Panc1 (cell line): ENCODE measurements at regions not wholly inside any gene's neighbourhood (a gene's known extent, or its start where the extent isn't known, plus 50 kb on each side); places are given as distances from the start of the nearest gene placed in this dataset.

Experiments
- ATAC-seq: fragments of 200-7000 bp; cut with Tn5 transposase; 2 replicates; pipeline ENCODE4 v1.9.1; 2020; ENCODE audit warnings: mild to moderate bottlenecking, moderate library complexity
- BruUV-seq: library from RNA; stranded (reverse); fragments of 400-500 nt; replicated peaks from 2 replicates; lab custom pipeline; 2021; lab: Mats Ljungman, UMichigan
- CTCF ChIA-PET: fragments of 300-600 bp; sonication (Branson Sonifier 250); formaldehyde crosslinking; loops from one replicate; lab custom pipeline; 2022; ENCODE audit warnings: antibody characterized with exemption; lab: Charles Lee
- POLR2A ChIA-PET: fragments of 300-600 bp; sonication (Branson Sonifier 250); formaldehyde crosslinking; loops from one replicate; lab custom pipeline; 2022; ENCODE audit warnings: antibody characterized with exemption; lab: Charles Lee
- DNase-seq: peaks from one replicate; pipeline ENCODE4 v3.0.0-alpha.2; 2010; ENCODE audit warnings: low read depth, low spot score
- H3K27ac ChIP-seq: 2 replicates; pipeline ENCODE4 v1.5.1; 2011; ENCODE audit warnings: mild to moderate bottlenecking, low read length, inconsistent platforms
- H3K27me3 ChIP-seq: fragments of 200-500 bp; sonication (Bioruptor generic); 2 replicates; pipeline ENCODE4 v1.6.0; 2014; ENCODE audit warnings: low read length, inconsistent platforms; ENCODE audit not compliant: control insufficient read depth, insufficient read depth
- H3K36me3 ChIP-seq: fragments of 200-500 bp; sonication (Bioruptor generic); 2 replicates; pipeline ENCODE4 v1.5.1; 2014; ENCODE audit warnings: inconsistent platforms, mild to moderate bottlenecking, low read length, moderate library complexity; ENCODE audit not compliant: control insufficient read depth, insufficient read depth
- H3K4me1 ChIP-seq: 2 replicates; pipeline ENCODE4 v1.5.1; 2011; ENCODE audit warnings: inconsistent platforms, mild to moderate bottlenecking, low read length, moderate library complexity; ENCODE audit not compliant: control insufficient read depth, insufficient read depth
- H3K4me3 ChIP-seq, 2 experiments: 2 replicates each; pipeline ENCODE4 v1.5.1; 2011 to 2012; ENCODE audit warnings: low read depth in 2 of 2, low read length in 2 of 2, mild to moderate bottlenecking in 2 of 2, inconsistent platforms in 1 of 2, moderate library complexity in 1 of 2
- H3K9me3 ChIP-seq: fragments of 200-500 bp; sonication (Bioruptor generic); 2 replicates; pipeline ENCODE4 v1.5.1; 2014; ENCODE audit warnings: low read depth, mild to moderate bottlenecking, inconsistent platforms, low read length, moderate library complexity; ENCODE audit not compliant: control insufficient read depth, insufficient read depth
- POLR2AphosphoS5 ChIP-seq: IDR thresholded peaks from 2 replicates; pipeline ENCODE4 v1.6.1; 2012; ENCODE audit warnings: mild to moderate bottlenecking, low read depth, low read length, moderate library complexity
- SIN3A ChIP-seq: IDR thresholded peaks from 2 replicates; pipeline ENCODE4 v1.6.1; 2012; ENCODE audit warnings: low read depth, mild to moderate bottlenecking, low read length, moderate library complexity, borderline replicate concordance; ENCODE audit not compliant: insufficient read depth
- TCF7L2 ChIP-seq: IDR thresholded peaks from 2 replicates; pipeline ENCODE4 v1.6.1; 2011; ENCODE audit warnings: mild to moderate bottlenecking, low read depth, low read length, inconsistent platforms
- in situ Hi-C: cut with HindIII; loops from 2 replicates; pipeline ENCODE4 v1.10.0; 2016; ENCODE audit warnings: low sequenced_read_pairs, low pct_unique_long_range_greater_than_20kb
- intact Hi-C: fragments of 100-400 bp; cut with micrococcal nuclease; formaldehyde crosslinking; loops from one replicate; pipeline ENCODE4 v1.10.0; 2022; ENCODE audit not compliant: unreplicated experiment
- TF ChIP-seq, protein P1 (sequence below): fragments of 450-650 bp; IDR thresholded peaks from 2 replicates; pipeline ENCODE4 v1.5.1; 2017; ENCODE audit warnings: mild to moderate bottlenecking
- TF ChIP-seq, protein P2 (sequence below), 2 experiments: IDR thresholded peaks; 2 replicates each; pipeline ENCODE4 v1.6.1; 2011 to 2012; ENCODE audit warnings: low read depth in 2 of 2, control low read depth in 1 of 2, low read length in 1 of 2, mild to moderate bottlenecking in 1 of 2, moderate library complexity in 1 of 2; ENCODE audit not compliant: insufficient read depth in 1 of 2

DNA sequence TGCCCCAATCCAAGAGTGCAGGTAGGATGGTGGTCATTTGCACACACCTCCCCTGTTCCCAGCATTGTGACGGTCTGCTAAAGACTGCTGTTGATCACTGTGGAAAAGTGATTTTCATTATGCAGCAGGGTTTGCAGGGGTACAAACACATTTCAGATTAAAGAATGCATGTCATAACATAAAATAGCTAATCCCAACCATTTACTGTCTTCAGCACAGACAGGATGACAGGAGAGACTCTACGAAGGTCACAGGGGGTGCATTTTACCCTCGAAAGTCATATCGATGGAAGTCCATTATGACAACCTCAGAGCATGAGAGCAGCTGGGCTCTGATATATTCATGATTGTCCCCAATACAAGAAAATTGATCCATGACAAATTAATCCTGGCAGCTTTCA, 302.6 kb downstream of the AJAP1 start:
- Histone ChIP-seq H3K27me3 (no peaks in the 10 kb centered on the region), H3K27ac (no peak overlapping the region), H3K4me1 (no peaks in the 10 kb centered on the region), H3K36me3 (no peaks in the 10 kb centered on the region), H3K9me3 (peaks cover 11% of the 10 kb centered on the region; the same call in 1 of the 2 replicates), H3K4me3 (no peak overlapping the region)
- ATAC-seq (no peak), DNase-seq (no peak)
- intact Hi-C loops (no loop called here), in situ Hi-C loops (no loop called here)
- POLR2A ChIA-PET, result no interaction called here
- no TSS peak for BruUV-seq
- TF ChIP-seq, protein P1, sequence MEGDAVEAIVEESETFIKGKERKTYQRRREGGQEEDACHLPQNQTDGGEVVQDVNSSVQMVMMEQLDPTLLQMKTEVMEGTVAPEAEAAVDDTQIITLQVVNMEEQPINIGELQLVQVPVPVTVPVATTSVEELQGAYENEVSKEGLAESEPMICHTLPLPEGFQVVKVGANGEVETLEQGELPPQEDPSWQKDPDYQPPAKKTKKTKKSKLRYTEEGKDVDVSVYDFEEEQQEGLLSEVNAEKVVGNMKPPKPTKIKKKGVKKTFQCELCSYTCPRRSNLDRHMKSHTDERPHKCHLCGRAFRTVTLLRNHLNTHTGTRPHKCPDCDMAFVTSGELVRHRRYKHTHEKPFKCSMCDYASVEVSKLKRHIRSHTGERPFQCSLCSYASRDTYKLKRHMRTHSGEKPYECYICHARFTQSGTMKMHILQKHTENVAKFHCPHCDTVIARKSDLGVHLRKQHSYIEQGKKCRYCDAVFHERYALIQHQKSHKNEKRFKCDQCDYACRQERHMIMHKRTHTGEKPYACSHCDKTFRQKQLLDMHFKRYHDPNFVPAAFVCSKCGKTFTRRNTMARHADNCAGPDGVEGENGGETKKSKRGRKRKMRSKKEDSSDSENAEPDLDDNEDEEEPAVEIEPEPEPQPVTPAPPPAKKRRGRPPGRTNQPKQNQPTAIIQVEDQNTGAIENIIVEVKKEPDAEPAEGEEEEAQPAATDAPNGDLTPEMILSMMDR, result no peak
- no peak for TF ChIP-seq TCF7L2
- TF ChIP-seq POLR2AphosphoS5, result no peak
- TF ChIP-seq SIN3A, result no peak
- TF ChIP-seq, protein P2, sequence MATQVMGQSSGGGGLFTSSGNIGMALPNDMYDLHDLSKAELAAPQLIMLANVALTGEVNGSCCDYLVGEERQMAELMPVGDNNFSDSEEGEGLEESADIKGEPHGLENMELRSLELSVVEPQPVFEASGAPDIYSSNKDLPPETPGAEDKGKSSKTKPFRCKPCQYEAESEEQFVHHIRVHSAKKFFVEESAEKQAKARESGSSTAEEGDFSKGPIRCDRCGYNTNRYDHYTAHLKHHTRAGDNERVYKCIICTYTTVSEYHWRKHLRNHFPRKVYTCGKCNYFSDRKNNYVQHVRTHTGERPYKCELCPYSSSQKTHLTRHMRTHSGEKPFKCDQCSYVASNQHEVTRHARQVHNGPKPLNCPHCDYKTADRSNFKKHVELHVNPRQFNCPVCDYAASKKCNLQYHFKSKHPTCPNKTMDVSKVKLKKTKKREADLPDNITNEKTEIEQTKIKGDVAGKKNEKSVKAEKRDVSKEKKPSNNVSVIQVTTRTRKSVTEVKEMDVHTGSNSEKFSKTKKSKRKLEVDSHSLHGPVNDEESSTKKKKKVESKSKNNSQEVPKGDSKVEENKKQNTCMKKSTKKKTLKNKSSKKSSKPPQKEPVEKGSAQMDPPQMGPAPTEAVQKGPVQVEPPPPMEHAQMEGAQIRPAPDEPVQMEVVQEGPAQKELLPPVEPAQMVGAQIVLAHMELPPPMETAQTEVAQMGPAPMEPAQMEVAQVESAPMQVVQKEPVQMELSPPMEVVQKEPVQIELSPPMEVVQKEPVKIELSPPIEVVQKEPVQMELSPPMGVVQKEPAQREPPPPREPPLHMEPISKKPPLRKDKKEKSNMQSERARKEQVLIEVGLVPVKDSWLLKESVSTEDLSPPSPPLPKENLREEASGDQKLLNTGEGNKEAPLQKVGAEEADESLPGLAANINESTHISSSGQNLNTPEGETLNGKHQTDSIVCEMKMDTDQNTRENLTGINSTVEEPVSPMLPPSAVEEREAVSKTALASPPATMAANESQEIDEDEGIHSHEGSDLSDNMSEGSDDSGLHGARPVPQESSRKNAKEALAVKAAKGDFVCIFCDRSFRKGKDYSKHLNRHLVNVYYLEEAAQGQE (IDR thresholded peaks at IDR 0.05; ENCODE audit: insufficient read depth in 1 of 2, low read depth in 2 of 2, low read length in 1 of 2), result no peak
- CTCF ChIA-PET, result no interaction called here

DNA sequence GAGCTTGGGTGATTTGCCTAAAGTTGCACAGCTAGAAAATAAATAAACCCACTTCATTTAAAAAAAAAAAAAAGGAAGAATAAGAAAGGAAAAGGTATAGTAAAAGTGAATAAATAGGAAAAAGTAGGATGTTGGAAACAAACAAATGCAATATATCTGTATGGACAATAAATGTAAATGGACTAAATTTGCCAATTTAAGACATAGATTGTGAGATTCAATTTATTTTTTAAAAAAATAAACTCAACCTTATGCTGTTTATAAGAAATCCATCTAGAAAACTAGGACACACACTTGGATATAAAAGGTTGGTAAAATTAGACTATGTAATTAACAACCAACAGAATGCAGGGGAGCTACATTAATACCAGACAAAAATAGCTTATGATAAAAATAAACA, 300.0 kb downstream of the AJAP1 start:
- in situ Hi-C loops, result no loop called here
- no peak for TF ChIP-seq TCF7L2
- TF ChIP-seq SIN3A, result no peak
- ATAC-seq, result no peak
- no peak for DNase-seq
- BruUV-seq, result no TSS peak
- Histone ChIP-seq H3K9me3 (peaks cover 11% of the 10 kb centered on the region; the same call in 1 of the 2 replicates), H3K4me1 (no peaks in the 10 kb centered on the region), H3K36me3 (no peaks in the 10 kb centered on the region), H3K27ac (no peak overlapping the region), H3K4me3 (no peak overlapping the region), H3K27me3 (no peaks in the 10 kb centered on the region)
- ChIA-PET POLR2A (interaction anchor here (0.6 kb wide), 1 partner anchor 123 kb away, joined by 3 read pairs; no protein-coding TSS in a partner anchor), CTCF (no interaction called here)
- intact Hi-C loops, result no loop called here

DNA sequence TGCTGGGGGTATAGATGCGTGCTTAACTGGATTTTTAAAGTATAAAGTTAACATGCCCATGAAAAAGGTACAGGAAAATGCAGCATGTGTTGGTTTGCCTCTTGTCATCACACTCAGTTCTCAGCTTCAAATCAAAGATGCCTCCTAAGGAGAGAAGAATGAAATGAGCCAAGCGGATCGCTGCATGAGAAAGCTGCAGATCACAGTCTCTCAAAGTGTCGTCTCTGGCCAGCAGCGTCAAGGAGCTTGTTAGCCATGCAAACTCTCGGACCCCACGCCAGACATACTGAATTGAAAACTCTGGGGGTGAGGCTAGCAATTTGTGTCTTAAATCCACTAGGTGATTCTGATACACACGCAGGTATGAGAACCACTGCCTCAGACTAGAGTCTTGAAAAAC, 297.2 kb downstream of the AJAP1 start:
- Histone ChIP-seq H3K27me3 (no peaks in the 10 kb centered on the region), H3K36me3 (no peaks in the 10 kb centered on the region), H3K4me1 (no peaks in the 10 kb centered on the region), H3K9me3 (peaks cover 11% of the 10 kb centered on the region; the same call in 1 of the 2 replicates), H3K27ac (no peak overlapping the region), H3K4me3 (no peak overlapping the region)
- in situ Hi-C loops (no loop called here), intact Hi-C loops (no loop called here)
- ATAC-seq (no peak), DNase-seq (no peak)
- no TSS peak for BruUV-seq
- ChIA-PET POLR2A (no interaction called here), CTCF (no interaction called here)
- TF ChIP-seq, protein P1, result no peak
- TF ChIP-seq SIN3A (no peak), TCF7L2 (no peak), POLR2AphosphoS5 (no peak)
- TF ChIP-seq, protein P2 (IDR thresholded peaks at IDR 0.05; ENCODE audit: insufficient read depth in 1 of 2, low read depth in 2 of 2, low read length in 1 of 2), result no peak
